ENCODE measurements at regions not wholly inside any gene's neighbourhood (a gene's known extent, or its start where the extent isn't known, plus 50 kb on each side); places are given as distances from the start of the nearest gene placed in this dataset.

DNA sequence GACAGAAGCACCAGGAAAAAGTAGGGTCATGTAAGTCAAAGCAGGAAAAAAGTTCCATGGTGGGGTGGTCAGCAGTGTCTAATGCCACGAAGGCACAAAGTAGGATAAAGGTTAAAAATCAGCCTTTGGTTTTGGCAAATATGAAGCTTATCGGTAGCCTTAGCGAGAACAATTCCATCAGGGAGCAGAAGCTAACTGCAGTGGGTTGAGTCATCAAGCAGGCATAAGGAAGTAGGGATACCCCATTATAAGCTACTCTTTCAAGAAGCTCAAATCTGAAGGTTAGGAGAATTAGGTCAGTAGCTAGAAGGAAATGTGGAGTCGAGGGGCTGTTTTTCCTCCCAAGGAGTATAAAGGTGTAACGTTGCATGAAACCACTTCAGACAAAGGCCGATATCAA is 57.5 kb upstream of the USPL1 start:
- no peak for TF ChIP-seq SPI1 (IDR thresholded peaks at IDR 0.05; ENCODE audit: low read depth, low read length)
- TF ChIP-seq POLR2A (IDR thresholded peaks at IDR 0.05; ENCODE audit: low read depth, low read length): no peak
- no peak for TF ChIP-seq POLR2AphosphoS5 (IDR thresholded peaks at IDR 0.05; ENCODE audit: low read depth, low read length)
- TF ChIP-seq PAX5 (IDR thresholded peaks at IDR 0.05; ENCODE audit: insufficient read depth, low read length, severe bottlenecking): no peak
- TF ChIP-seq TAF1 (IDR thresholded peaks at IDR 0.05; ENCODE audit: low read depth, low read length): no peak

Data from GM12891 (cell line).